IPS-11a (cell line): ENCODE measurements at regions not wholly inside any gene's neighbourhood (a gene's known extent, or its start where the extent isn't known, plus 50 kb on each side); places are given as distances from the start of the nearest gene placed in this dataset.

ENCODE experiments used
- H3K4me3 ChIP-seq: one replicate; pipeline ENCODE4 v1.5.1; 2013; ENCODE audit warnings: low read depth, low read length, control low read depth

DNA sequence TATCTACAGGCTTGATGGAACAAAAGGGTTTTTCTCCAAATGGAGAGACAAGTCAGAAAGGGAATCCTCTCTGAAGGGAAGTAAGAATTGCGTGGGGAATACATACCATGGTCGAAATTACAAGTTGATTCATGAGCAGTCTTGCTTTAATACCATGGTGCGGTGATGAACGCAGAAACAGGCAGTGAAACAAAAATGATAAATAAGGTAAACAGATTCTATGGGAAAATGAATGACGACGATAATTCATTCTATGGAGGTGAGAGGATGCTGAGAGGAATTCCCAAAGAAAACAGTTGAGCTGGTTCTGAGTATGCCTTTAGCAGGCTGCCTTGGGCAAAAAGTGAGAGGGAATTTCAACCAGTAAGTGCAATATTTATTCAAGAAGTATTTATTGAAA is 209.4 kb upstream of the RUNX1 start:
- H3K4me3 ChIP-seq: no peak overlapping the region

DNA sequence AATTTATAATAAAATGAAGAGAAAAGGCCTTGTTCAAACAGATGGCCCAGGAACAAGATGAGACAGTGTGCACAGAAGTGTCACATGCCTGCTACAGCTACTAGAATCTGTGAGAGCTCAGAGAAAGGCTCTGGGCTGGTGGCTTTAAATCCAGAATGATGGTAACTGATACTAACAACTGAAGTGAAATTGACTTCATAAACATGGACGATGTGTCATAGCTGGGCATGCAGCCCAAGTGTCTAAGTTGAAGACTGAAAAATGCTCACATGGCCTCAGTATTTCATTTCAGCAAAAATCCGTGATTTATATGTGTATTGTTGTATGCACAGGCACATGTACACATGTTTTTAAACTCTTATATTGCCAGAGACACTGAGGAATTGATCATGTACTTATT is 208.3 kb upstream of the RUNX1 start:
- no peak overlapping the region for H3K4me3 ChIP-seq

DNA sequence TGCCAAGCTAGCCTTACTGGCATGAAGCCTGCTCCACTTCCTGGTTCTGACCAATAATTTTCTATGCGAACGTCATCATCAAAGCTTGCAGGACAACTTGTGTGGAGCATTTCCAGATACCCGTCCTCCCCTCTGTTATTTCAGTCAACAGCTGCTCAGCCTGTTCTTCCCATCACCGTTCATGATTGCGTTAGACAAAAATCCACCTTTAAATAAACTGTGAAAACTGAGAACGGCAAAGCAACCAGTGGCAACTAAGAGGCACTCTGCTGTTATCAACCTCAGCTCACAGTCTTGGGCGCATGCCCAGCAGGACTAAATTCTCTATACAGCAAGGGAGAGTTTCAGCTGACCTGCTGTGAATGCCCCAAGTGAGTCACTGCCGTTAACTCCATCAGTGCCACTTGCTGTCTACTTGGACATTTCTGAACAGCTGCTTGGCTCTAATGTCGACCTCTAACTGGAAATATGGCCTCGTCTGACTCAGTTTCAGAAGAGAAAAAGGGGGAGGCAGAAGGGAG is 207.4 kb upstream of the RUNX1 start:
- H3K4me3 ChIP-seq: no peak overlapping the region

DNA sequence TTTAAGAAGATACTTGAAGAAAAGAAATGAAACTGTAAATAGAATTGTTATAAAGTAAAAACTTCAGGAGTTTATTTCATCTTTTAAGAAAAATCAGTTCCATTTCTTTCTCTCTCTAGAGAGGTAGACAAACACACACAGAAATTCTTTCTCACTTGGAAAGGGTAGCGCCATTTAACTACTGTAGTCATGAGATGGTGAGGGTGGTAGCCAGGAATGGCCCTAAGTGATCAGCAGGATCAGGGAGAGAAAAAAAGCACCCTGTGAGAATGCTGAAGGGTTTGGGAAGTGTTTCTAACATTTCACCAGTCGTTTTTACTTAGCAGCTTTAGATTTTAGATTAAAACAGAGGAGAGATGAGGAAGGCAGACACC is 205.7 kb upstream of the RUNX1 start:
- no peak overlapping the region for H3K4me3 ChIP-seq

DNA sequence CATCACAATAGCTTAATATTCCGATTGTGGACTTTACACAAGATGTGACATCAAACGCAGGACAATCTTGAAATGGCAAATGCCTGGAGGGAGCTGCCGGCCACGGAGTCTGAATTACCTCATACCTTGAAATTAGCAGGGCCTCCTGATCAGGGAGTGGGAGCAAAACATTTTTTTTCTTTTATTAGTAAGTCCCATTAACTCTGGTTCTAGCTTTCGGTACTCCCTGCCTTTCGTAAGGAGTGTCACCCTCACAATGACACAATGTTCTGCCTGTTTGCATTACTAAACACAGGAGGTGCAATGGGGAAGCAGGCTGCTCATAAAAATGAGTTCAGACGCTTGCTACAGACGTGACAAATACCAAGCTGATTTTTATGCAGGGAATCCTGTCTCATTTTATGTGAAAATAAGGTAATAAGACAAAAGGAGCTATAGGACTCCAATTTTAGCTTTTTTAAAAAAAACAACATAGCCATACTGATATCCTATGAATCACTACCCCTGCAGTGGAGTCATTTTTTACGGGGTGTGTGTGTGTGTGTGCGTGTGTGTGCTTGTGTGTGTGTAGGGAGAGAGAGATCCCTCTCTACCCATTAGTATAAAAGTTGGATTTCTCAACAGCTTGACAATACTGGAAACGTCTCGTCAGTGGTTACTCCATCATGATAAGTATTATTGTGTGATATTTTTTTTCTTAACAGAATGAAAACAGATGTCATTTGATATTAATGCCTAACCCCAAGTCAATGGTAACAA is 205.1 kb upstream of the RUNX1 start:
- H3K4me3 ChIP-seq: no peak overlapping the region

DNA sequence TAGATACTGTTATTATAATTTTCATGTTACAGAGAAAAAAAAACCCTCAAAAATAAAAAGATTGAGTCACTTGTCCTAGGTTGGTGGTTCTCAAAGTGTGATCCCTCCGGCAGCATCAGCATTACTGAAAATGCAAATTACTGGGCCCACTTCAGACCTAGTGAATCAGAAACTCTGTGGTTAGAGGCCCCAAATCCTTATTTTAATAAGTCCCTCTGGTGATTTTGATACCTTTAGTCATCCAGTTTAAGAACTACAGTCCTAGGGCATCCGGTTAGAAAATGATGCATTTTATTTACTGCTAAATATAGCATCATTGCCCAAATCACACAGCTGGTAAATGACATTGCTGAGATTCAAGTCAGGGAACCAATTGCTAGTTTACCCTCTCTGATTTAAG is 203.7 kb upstream of the RUNX1 start:
- H3K4me3 ChIP-seq: no peak overlapping the region

DNA sequence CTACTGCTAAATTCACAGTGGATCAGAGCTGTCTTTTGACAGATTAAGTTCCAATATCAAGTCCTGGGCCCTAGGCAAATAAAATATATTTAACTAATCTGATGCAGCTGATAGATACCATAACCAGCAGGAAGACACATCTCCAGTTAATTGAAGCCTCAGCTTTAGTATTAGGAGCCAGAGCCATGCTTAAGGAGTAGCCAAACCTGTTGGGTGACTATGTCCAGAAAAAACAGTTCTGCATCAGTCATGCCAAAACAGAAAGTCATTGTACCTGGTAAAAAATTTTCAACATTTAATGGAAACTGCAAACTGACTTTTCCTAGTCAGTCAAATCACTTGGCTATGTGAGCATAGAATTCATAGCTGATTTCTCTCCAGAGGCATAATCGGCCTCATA is 200.5 kb upstream of the RUNX1 start:
- no peak overlapping the region for H3K4me3 ChIP-seq

DNA sequence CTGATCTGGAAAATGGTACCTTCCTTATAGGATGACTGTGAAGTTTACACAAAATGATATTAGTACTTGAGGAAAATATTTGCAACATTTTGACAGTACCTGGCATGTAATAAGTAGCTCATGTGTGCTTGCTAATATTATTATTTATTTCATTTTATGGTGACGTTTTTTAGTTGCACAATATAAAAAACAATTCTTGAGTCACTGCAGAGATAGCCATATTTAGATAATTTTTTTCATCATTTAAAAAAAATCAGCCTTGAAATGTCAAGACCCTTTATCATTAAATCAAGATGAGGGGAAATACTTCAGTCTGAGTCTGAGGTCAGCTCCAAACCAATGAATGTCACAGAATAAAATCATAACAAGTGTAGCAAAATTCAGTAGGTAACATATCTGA is 196.8 kb upstream of the RUNX1 start:
- no peak overlapping the region for H3K4me3 ChIP-seq

DNA sequence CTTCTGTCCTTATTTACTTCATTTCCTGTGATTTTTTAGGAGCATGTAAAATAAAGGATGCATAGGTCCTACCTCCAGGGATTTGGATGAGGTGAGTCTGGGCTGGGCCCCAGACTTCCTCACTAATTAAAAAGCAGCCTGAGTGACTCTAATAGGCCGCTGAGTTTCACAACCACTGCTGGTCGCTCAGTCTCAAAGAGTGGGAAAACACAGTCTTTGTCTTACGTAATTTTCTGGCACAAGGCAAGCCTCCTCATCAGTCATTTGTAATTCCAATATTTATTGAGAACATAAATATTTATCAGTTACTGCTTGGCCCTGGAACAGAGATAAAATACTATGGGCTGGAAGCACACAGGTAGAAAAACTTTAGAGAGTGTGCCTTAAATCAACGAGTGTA is 195.4 kb upstream of the RUNX1 start:
- H3K4me3 ChIP-seq: no peak overlapping the region

DNA sequence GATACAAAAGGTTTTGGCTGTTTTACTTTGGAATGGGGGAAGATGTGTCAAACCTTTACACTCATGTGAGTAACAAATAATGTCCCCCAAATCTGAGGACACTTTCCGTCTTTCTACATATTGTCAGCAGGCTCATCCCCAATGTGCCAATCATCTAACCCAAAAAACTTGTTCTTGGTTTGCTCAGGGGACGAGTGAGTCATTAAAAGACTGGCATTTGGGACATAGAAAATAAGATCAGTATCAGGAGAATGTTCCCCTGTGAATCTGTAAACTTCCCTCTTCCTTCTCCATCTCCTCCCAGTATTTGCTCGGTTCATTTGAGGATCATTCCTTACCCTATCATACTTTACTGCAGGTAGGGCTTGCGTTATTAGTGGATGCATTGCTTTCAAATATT is 194.1 kb upstream of the RUNX1 start:
- H3K4me3 ChIP-seq: no peak overlapping the region

DNA sequence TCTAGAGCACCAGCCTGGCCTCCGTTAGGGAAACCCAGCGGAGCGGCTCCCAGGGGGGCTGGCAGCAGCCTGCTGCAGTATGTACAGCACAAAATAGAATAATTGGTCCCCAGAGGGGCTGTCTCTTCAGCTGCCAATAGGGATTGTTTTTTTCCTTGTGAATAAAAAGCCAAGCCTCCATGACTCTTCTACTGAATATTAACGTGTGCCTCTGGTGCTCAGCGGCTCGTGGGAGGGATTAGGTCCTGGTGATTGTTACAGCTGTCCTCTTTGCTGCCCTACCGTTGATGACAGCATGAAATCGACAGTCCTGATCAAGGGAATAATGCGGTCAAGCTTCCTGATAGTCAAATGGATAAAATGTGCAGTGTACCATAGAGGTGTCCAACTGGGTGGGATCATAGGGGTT is 190.7 kb upstream of the RUNX1 start:
- no peak overlapping the region for H3K4me3 ChIP-seq

DNA sequence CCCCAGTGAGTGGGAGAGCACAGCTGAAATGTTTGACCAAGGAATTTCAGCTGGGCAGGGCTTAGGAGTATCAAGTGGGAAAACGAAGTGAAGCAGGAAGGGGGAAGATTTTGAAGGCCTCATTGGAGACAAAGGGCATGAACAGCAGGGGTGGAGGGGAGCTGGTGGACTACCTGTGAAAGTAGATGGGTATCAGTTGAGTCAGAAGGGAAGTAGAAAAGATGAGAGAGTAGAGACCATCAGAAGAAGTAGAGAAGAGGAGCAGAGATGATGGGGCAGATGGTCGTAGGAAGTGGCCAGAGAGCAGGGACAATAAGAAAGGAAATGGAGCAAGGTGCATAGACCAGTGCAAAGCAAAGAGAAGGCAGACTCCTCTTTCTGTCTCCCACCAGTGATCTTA is 189.0 kb upstream of the RUNX1 start:
- no peak overlapping the region for H3K4me3 ChIP-seq

DNA sequence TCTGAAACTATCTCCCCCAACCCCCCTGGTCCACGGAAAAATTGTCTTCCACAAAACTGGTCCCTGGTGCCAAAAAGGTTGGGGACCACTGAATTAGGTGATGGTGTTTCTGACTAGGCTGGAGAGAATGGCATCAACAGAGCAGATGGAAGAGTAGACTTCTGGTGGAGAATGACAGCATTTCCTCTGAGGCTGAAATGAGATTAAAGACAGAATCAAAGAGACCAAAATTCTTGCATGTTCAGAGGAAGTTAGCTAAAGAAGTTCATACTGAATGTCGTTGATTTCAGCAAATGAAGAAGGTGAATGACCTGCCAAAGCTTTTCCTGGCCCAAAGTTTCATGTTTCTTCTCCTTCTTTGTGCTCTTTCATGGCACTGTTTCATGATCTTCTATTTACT is 188.2 kb upstream of the RUNX1 start:
- H3K4me3 ChIP-seq: no peak overlapping the region

DNA sequence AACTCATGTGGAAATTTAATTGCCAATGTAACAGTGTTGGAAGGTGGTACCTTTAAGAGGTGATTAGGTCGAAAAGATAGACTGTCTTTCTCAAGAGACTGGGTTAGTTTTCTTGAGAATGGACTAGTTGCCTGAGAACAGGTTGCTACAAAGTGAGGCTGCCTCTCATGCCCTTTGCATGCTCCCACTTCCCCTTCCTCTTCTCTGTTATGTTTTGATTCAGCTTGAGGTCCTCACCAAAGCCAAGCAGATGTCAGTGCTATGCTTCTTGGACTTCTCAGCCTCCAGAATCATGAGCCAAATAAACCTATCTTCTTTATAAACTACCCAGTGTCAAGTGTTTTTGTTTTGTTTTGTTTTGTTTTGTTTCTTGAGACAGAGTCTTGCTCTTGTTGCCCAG is 187.0 kb upstream of the RUNX1 start:
- no peak overlapping the region for H3K4me3 ChIP-seq

DNA sequence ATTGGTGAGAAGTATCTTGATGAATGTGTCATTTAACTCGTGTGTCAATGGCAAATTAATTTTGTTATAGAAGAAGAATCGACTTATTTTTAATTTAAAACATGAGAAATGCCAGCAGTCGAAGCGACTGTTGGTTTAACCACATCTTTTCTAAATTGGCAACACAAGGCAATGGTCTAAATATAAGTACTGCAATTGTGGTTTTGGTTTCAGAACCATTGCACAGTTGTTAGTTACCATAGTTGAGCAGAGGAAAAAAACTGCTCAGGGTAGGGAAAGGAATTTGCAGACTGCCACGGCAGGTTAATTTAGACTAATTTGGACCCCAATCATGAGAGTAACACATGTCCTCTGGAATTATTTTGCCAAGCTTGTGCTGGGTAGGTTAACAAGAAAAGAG is 185.6 kb upstream of the RUNX1 start:
- H3K4me3 ChIP-seq: no peak overlapping the region

DNA sequence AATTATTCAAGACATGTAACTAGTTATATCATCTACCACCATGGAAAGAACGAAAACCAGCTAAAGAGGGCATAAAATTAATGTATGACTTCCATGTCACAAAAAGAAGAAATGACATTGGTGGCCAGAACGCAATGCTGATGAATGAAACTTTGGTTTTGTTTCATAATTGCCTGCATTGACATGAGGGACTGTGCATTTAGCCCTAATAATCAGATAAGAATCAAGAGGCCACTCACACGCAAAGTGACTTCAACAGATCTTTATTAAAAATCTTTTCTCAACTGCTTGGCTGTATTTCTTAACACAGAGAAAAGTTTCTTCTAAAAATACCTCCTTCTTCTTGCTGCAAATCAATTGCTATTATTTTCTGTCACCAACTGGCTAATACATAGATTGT is 184.7 kb upstream of the RUNX1 start:
- H3K4me3 ChIP-seq: no peak overlapping the region

DNA sequence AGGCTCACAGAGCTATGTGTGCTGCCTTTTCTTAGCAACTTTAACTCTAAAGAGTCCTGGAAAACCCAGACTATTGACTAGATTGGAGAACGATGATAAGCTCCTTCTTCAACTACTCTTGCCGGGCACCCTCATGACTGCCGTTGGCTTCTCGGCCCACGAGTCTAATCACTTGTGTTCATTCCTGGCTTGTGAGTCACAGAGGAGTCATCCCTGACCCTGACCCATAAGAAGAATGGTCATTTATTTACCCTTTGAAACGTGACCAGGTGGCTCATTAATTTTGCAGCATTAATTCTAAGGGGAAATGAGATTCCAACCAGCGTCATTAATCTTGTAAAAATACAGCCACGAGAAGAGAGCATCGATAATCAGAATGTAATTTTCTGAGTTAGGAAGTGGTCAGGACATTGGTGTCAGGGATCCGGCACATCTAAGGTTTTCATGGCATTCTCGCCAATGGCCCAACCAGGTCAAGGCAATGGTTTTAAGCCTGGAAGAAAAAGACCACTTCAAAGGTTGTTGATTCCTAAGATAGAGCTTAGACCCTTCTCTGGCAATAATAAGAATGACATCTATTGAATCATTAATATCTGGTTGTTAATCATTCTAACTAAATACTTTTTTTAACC is 183.6 kb upstream of the RUNX1 start:
- no peak overlapping the region for H3K4me3 ChIP-seq

DNA sequence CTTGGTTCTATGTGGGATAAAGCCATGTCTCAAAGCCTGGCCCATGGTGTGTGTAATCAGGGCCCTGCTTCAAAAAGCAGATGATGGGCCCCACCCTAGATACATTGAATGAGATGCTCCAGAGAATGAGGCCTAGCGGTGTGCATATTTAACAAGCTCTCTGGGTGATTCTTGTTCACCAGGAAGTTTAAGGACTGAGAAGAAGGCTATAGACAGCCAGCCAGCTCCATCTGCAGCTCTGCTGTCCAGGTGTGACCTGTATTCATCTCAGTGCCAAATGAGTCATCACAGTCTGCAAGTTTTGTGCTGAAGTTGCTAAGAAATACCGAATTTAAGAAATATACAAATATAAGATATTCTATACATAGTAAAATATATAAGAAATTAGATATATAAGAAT is 182.0 kb upstream of the RUNX1 start:
- H3K4me3 ChIP-seq: no peak overlapping the region

DNA sequence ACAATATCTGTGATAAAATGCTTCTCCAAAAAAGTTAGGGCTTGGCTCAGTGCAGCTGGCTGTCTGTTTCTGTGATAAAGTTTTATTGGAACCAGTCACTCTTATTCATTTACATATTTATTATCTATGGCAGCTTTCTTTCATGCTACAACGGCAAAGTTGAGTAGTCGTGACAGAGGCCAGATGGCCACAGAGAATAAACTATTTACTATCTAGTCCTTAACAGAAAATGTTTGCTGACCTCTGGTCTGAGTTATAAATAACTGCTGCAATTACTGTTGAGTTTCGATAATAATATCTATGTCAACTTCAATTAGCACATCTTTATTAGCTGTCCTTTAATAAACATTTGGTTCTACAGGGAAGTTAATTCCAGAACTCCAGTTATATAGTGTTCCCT is 180.2 kb upstream of the RUNX1 start:
- H3K4me3 ChIP-seq: no peak overlapping the region

DNA sequence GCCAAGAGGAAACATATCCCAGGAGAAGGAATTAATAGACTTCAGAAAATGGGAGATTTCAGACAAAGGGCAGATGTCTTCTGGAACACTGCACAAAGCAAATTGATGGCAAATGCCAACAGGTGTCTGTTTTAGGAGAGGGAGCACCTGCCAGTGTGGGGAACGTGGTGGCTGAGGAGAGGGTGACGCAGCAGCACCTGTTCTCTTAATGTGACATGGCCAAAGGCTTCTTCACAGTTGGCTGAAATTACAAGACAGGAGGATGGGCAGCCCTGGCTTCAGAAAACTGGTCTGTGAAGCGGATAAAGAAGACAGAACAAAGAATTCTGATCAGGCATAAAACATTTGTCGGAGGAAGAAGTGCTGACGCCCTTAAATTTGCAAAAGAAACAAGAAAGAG is 178.7 kb upstream of the RUNX1 start:
- H3K4me3 ChIP-seq: no peak overlapping the region

DNA sequence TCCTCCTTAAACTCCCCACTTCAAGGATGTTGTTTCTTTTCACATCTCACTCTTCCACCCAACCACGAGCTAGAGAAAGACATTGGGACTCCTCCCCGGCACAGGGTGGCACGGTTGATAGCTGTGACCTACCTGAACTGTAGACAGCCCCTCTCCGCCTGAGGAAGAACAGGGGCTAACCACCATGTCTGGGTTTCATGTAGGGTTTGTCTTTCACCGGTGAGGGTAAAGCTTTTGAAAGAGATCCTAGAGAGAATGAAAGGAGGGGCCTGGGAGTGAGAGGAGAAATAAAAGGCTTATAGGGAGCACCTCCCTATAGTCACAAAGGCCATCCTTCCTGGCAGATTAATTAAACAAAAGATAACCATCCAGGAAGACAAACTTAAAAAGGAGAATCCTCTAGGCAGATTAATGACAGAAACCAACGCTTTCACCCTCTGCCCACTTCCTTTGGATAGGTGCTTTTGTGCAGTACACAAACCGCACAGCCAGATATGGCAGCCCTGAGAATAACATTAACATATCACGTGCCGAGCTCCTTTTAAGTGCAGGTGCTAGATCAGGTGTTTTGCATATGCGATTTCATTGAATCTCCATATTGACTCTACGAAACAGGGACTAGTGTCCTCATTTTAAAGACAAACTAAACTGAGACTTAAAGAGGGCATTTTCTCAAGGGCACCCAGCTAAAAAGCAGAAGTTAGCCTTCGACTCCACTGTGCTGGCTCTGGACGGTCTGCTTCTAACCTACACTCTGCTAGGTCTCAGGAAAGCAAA is 178.1 kb upstream of the RUNX1 start:
- H3K4me3 ChIP-seq: no peak overlapping the region

DNA sequence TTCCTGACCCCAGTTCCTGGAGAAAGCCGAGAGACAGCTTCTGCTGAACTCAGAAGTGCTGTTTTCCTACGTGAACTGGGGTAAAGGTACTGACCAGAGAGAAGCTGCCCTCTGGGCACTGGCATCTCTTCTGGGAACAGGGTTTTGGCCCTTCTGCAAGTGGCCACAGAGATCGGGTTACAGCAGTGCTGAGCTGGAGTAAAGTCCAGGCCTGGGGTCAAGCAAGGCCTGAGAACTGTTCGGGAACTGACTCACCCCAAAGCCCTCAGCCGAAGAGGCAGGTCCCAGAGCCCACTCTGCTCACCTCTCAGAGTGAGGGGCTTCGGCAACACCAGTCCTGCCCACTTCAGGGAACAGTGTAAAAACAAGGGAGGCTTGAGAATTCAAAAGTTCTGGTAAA is 177.2 kb upstream of the RUNX1 start:
- H3K4me3 ChIP-seq: no peak overlapping the region
